OCI-LY7 (cell line): ENCODE measurements at regions not wholly inside any gene's neighbourhood (a gene's known extent, or its start where the extent isn't known, plus 50 kb on each side); places are given as distances from the start of the nearest gene placed in this dataset.

ENCODE experiments used
- BruUV-seq: library from RNA; stranded (reverse); fragments of 400-500 nt; replicated peaks from 2 replicates; lab custom pipeline; 2021; lab: Mats Ljungman, UMichigan
- CTCF ChIA-PET: fragments of 300-600 bp; sonication (Branson Sonifier 250); formaldehyde crosslinking; loops from one replicate; lab custom pipeline; 2022; ENCODE audit warnings: antibody characterized with exemption; ENCODE audit not compliant: unreplicated experiment; lab: Charles Lee
- POLR2A ChIA-PET: fragments of 300-600 bp; sonication (Branson Sonifier 250); formaldehyde crosslinking; loops from one replicate; lab custom pipeline; 2022; ENCODE audit warnings: antibody characterized with exemption; lab: Charles Lee
- DNase-seq: peaks from one replicate; pipeline ENCODE4 v3.0.0-alpha.2; 2015; ENCODE audit warnings: low spot score
- H2AFZ ChIP-seq: fragments of 200-600 bp; sonication (generic), shearing (Covaris generic); 2 replicates; pipeline ENCODE4 v1.6.1; 2014; ENCODE audit warnings: mild to moderate bottlenecking, antibody characterized with exemption, low read length, moderate library complexity
- H3K27ac ChIP-seq: fragments of 200-600 bp; sonication (generic); 2 replicates; pipeline ENCODE4 v1.5.1; 2014; ENCODE audit warnings: mixed run types, low read depth, mild to moderate bottlenecking, moderate library complexity, low read length, inconsistent platforms; ENCODE audit not compliant: poor library complexity, severe bottlenecking
- H3K36me3 ChIP-seq: fragments of 200-600 bp; sonication (generic); 2 replicates; pipeline ENCODE4 v1.6.1; 2014; ENCODE audit warnings: mild to moderate bottlenecking, antibody characterized with exemption, low read length, moderate library complexity, mixed read lengths; ENCODE audit not compliant: insufficient read depth
- H3K4me1 ChIP-seq: fragments of 200-600 bp; sonication (generic); 2 replicates; pipeline ENCODE4 v1.5.1; 2014; ENCODE audit warnings: mild to moderate bottlenecking, low read length; ENCODE audit not compliant: insufficient read depth, poor library complexity, severe bottlenecking
- H3K4me2 ChIP-seq: fragments of 200-600 bp; sonication (generic); 2 replicates; pipeline ENCODE4 v1.6.1; 2014; ENCODE audit warnings: mild to moderate bottlenecking, low read length
- H3K4me3 ChIP-seq: fragments of 200-600 bp; sonication (generic); 2 replicates; pipeline ENCODE4 v1.5.1; 2014; ENCODE audit warnings: mild to moderate bottlenecking, low read depth, low read length; ENCODE audit not compliant: poor library complexity, severe bottlenecking
- H3K79me2 ChIP-seq: fragments of 200-600 bp; sonication (generic); 2 replicates; pipeline ENCODE4 v1.6.1; 2016; ENCODE audit warnings: low read depth, mild to moderate bottlenecking, low read length, moderate library complexity, mixed read lengths; ENCODE audit not compliant: insufficient read depth
- H3K9me2 ChIP-seq: fragments of 200-600 bp; sonication (generic); 2 replicates; pipeline ENCODE4 v1.6.1; 2016; ENCODE audit warnings: mild to moderate bottlenecking, low read length, mixed read lengths; ENCODE audit not compliant: insufficient read depth
- H3K9me3 ChIP-seq: fragments of 200-600 bp; sonication (generic); 2 replicates; pipeline ENCODE4 v1.6.1; 2014; ENCODE audit warnings: mild to moderate bottlenecking, mixed run types, low read length, mixed read lengths
- H4K20me1 ChIP-seq: fragments of 200-600 bp; sonication (generic); 2 replicates; pipeline ENCODE4 v1.6.1; 2014; ENCODE audit warnings: mild to moderate bottlenecking, antibody characterized with exemption, low read length, moderate library complexity, mixed read lengths; ENCODE audit not compliant: insufficient read depth
- EZH2phosphoT487 ChIP-seq: fragments of 200-600 bp; sonication (generic); IDR thresholded peaks from 2 replicates; pipeline ENCODE4 v1.6.1; 2018; ENCODE audit warnings: low read depth, borderline replicate concordance, mild to moderate bottlenecking, mixed run types, antibody characterized with exemption, low read length, moderate library complexity, mixed read lengths
- intact Hi-C: fragments of 100-400 bp; cut with micrococcal nuclease; formaldehyde crosslinking; loops from one replicate; pipeline ENCODE4 v1.10.0; 2022; ENCODE audit not compliant: unreplicated experiment
- TF ChIP-seq, protein P1 (sequence below): fragments of 200-600 bp; sonication (generic); conservative IDR thresholded peaks from 2 replicates; pipeline ENCODE4 v1.5.1; 2014; ENCODE audit warnings: mild to moderate bottlenecking, antibody characterized with exemption, low read length, moderate library complexity, mixed read lengths

DNA sequence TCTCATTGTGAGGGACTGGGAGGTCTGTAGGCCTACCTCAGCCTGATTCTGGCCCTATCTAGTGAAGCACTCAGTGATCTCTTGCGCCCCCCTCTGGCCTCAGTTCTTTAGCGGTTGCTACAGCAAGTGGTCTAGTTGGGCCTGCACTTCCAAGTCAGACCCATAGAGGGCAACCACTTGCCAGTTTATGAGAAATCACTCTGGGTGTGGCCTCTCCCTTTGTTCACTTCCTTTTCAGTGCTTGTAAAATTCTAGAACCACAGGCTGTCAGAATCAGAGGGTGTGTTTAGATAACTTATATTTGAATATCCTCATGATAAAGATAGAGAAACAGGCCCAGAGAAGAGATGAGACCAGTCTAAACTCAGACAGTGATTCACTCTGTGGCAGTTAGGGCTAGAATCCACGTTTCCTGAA is 60.9 kb upstream of the LAS1L start:
- Histone ChIP-seq H3K4me1 (peaks cover 9% of the 10 kb centered on the region), H2AFZ (peak overlapping the region; percentile 86; the same call in 1 of the 2 replicates), H3K79me2 (no peaks in the 10 kb centered on the region), H4K20me1 (no peaks in the 10 kb centered on the region), H3K36me3 (no peaks in the 10 kb centered on the region), H3K9me3 (no peaks in the 10 kb centered on the region), H3K4me3 (no peak overlapping the region), H3K4me2 (peak overlapping the region; percentile 49), H3K27ac (no peak overlapping the region), H3K9me2 (no peaks in the 10 kb centered on the region)
- peak; percentile 91 for DNase-seq
- intact Hi-C loops = loop anchor here (1.0 to 5.0 kb wide), 4 partner anchors 72 to 392 kb away; partner anchors contain the start of gene MSN
- no TSS peak for BruUV-seq
- TF ChIP-seq, protein P1, sequence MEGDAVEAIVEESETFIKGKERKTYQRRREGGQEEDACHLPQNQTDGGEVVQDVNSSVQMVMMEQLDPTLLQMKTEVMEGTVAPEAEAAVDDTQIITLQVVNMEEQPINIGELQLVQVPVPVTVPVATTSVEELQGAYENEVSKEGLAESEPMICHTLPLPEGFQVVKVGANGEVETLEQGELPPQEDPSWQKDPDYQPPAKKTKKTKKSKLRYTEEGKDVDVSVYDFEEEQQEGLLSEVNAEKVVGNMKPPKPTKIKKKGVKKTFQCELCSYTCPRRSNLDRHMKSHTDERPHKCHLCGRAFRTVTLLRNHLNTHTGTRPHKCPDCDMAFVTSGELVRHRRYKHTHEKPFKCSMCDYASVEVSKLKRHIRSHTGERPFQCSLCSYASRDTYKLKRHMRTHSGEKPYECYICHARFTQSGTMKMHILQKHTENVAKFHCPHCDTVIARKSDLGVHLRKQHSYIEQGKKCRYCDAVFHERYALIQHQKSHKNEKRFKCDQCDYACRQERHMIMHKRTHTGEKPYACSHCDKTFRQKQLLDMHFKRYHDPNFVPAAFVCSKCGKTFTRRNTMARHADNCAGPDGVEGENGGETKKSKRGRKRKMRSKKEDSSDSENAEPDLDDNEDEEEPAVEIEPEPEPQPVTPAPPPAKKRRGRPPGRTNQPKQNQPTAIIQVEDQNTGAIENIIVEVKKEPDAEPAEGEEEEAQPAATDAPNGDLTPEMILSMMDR = peak; percentile 93
- no peak for TF ChIP-seq EZH2phosphoT487
- ChIA-PET POLR2A (no interaction called here), CTCF (no interaction called here)

DNA sequence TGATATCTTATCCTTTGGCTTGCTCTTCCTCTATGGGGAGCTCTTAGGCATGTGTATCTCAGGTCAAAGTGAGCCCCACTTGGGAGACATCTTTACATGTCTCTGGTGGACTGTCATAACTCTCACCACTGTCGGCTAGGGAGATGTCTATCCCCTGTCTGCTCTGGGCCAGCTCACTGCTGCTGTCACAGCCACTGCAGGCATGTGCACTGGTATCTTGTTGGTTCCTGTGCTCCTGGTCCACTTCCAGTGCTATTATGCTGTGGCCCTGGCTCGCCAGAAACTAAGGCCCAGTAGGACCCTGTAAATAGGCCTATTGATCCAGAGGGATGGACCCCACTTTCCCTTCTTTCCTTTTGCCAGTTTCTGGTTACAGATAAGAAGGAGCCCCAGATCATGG is 56.6 kb upstream of the LAS1L start:
- TF ChIP-seq, protein P1 = no peak
- no peak for TF ChIP-seq EZH2phosphoT487
- Histone ChIP-seq H4K20me1 (no peaks in the 10 kb centered on the region), H3K4me3 (no peak overlapping the region), H3K9me2 (no peaks in the 10 kb centered on the region), H3K9me3 (no peaks in the 10 kb centered on the region), H2AFZ (no peak overlapping the region), H3K36me3 (no peaks in the 10 kb centered on the region), H3K4me1 (peaks cover 8% of the 10 kb centered on the region), H3K79me2 (no peaks in the 10 kb centered on the region), H3K27ac (no peak overlapping the region), H3K4me2 (no peak overlapping the region)
- intact Hi-C loops = no loop called here
- CTCF ChIA-PET = no interaction called here
- BruUV-seq = no TSS peak
- no peak for DNase-seq
- POLR2A ChIA-PET = no interaction called here

DNA sequence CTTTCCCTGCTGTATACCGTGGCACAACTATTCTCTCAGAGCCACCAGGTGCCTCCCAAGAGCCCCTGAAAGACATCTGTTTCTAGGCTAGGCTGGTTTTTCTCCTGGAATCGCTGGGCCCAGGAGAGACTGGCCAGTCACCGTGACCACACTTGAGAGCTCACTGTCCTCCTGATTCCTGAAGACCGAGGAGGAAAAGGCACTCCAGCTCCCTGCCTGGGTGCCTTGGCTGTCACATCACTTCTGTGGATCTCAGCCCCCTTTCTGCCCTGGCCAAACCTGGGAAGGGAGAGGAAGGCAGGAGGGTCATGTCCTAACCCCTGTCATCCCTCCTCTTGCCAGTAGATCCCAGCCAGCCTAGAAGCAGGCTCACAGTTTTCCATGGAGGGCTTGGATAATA is 54.7 kb upstream of the LAS1L start:
- BruUV-seq = no TSS peak
- CTCF ChIA-PET = no interaction called here

More for the DNA sequence above, 54.7 kb upstream of the LAS1L start:
- Histone ChIP-seq H3K27ac (no peak overlapping the region), H3K9me2 (no peaks in the 10 kb centered on the region), H4K20me1 (no peaks in the 10 kb centered on the region), H3K4me3 (no peak overlapping the region), H3K9me3 (no peaks in the 10 kb centered on the region), H3K4me1 (no peaks in the 10 kb centered on the region), H3K79me2 (no peaks in the 10 kb centered on the region), H3K36me3 (no peaks in the 10 kb centered on the region), H2AFZ (no peak overlapping the region), H3K4me2 (no peak overlapping the region)
- POLR2A ChIA-PET = no interaction called here
- TF ChIP-seq, protein P1 = no peak
- no peak for TF ChIP-seq EZH2phosphoT487
- intact Hi-C loops = no loop called here
- DNase-seq = no peak
